ENCODE measurements at regions not wholly inside any gene's neighbourhood (a gene's known extent, or its start where the extent isn't known, plus 50 kb on each side); places are given as distances from the start of the nearest gene placed in this dataset.
"Not testable (repeated sequence)": the region's sequence is repeated elsewhere in the genome, so short reads cannot be mapped to it uniquely, and the experiment has no call there.

DNA sequence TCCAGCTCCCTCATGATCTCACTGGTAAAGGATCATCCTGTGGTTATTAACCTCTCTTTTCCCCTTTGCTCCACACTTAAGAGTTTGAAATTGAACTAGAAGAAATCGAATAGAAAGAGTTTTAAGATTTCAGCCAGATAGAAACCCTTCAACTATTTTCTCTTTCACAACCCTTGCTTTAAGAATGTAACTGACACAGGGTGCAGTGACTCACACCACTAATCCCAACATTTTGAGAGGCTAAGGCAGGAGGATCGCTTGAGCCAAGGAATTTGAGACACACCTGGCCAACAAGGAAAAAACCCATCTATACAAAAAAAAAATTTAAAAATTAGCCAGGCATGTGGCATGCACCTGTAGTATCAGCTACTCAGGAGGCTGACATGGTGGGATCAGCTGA is 150.7 kb upstream of the NLGN4Y start:
- H3F3A ChIP-seq (ENCODE audit: insufficient read depth, low read length) = no peaks in the 10 kb centered on the region
- no peak overlapping the region for H3K4me2 ChIP-seq (ENCODE audit: low read length)
- no peaks in the 10 kb centered on the region for H3K9me2 ChIP-seq (ENCODE audit: low read depth, low read length)
- H3K4me1 ChIP-seq (ENCODE audit: insufficient read depth, low read length, severe bottlenecking) = no peaks in the 10 kb centered on the region
- no peak overlapping the region for H2AFZ ChIP-seq (ENCODE audit: low read length)
- no peak overlapping the region for H3K9ac ChIP-seq (ENCODE audit: low read length)
- no peaks in the 10 kb centered on the region for H3K9me3 ChIP-seq (ENCODE audit: low read length)
- no peaks in the 10 kb centered on the region for H3K36me3 ChIP-seq (ENCODE audit: insufficient read depth, low read length)
- H3K27me3 ChIP-seq (ENCODE audit: insufficient read depth, low read length) = no peaks in the 10 kb centered on the region
- no peak overlapping the region for H3K4me3 ChIP-seq (ENCODE audit: low read depth, low read length, poor library complexity, severe bottlenecking)
- H3K27ac ChIP-seq (ENCODE audit: low read depth, low read length, poor library complexity, severe bottlenecking) = no peak overlapping the region
- TF ChIP-seq, protein P1, sequence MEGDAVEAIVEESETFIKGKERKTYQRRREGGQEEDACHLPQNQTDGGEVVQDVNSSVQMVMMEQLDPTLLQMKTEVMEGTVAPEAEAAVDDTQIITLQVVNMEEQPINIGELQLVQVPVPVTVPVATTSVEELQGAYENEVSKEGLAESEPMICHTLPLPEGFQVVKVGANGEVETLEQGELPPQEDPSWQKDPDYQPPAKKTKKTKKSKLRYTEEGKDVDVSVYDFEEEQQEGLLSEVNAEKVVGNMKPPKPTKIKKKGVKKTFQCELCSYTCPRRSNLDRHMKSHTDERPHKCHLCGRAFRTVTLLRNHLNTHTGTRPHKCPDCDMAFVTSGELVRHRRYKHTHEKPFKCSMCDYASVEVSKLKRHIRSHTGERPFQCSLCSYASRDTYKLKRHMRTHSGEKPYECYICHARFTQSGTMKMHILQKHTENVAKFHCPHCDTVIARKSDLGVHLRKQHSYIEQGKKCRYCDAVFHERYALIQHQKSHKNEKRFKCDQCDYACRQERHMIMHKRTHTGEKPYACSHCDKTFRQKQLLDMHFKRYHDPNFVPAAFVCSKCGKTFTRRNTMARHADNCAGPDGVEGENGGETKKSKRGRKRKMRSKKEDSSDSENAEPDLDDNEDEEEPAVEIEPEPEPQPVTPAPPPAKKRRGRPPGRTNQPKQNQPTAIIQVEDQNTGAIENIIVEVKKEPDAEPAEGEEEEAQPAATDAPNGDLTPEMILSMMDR (IDR thresholded peaks at IDR 0.05; ENCODE audit: low read length) = no peak
- no peak for TF ChIP-seq EZH2 (IDR thresholded peaks at IDR 0.05; ENCODE audit: borderline replicate concordance, low read length)
- no peaks in the 10 kb centered on the region for H4K20me1 ChIP-seq (ENCODE audit: insufficient read depth, low read length)
- no peaks in the 10 kb centered on the region for H3K79me2 ChIP-seq (ENCODE audit: insufficient read depth, low read length)

DNA sequence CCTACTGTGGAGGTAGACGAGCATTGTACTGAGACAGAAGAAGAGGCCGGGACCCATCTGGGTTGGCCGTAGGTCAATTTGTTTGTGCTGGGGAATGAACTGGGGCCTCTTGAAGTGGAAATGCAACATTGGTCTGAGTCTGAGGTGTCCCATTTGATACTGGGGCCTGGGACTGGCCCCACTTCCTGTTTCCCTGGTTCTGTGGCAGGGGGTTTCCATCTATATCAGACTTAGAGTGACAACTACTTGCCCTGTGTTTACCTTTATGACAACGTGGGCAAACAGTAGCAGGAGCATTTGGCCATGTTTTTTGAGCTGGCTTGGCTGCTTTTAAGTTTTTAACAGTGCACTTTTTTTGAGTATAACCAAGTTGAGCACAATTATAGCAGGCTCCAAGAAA is 146.1 kb upstream of the NLGN4Y start:
- Histone ChIP-seq H3K9ac (ENCODE audit: low read length) (no peak overlapping the region), H3K4me1 (ENCODE audit: insufficient read depth, low read length, severe bottlenecking) (no peaks in the 10 kb centered on the region), H3K79me2 (ENCODE audit: insufficient read depth, low read length) (no peaks in the 10 kb centered on the region), H2AFZ (ENCODE audit: low read length) (no peak overlapping the region), H3K4me2 (ENCODE audit: low read length) (no peak overlapping the region), H3K9me3 (ENCODE audit: low read length) (no peaks in the 10 kb centered on the region), H3K4me3 (ENCODE audit: low read depth, low read length, poor library complexity, severe bottlenecking) (no peak overlapping the region), H4K20me1 (ENCODE audit: insufficient read depth, low read length) (no peaks in the 10 kb centered on the region), H3K9me2 (ENCODE audit: low read depth, low read length) (no peaks in the 10 kb centered on the region), H3K36me3 (ENCODE audit: insufficient read depth, low read length) (no peaks in the 10 kb centered on the region), H3F3A (ENCODE audit: insufficient read depth, low read length) (no peaks in the 10 kb centered on the region), H3K27me3 (ENCODE audit: insufficient read depth, low read length) (no peaks in the 10 kb centered on the region), H3K27ac (ENCODE audit: low read depth, low read length, poor library complexity, severe bottlenecking) (no peak overlapping the region)
- TF ChIP-seq, protein P1 (IDR thresholded peaks at IDR 0.05; ENCODE audit: low read length) = no peak
- no peak for TF ChIP-seq EZH2 (IDR thresholded peaks at IDR 0.05; ENCODE audit: borderline replicate concordance, low read length)

DNA sequence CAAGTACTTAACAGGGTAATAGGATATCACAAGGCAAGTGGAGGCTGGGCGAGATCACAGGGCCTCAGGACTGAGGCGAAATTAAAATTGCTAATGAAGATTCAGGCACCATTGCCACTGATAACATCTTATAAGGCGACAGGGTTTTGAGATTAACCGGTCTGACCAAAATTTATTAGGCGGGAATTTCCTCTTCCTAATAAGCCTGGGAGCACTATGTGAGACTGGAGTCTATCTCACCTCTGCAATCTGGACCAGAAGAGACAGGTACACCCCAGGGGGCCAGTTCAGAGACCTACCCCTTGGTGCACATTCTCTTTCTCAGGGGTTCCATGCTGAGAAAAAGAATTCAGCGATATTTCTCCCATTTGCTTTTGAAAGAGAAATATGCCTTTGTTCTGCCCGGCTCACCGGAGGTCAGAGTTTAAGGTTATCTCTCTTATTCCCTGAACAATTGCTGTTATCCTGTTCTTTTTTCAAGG is 113.7 kb upstream of the NLGN4Y start:
- not testable (repeated sequence) for H3K4me2 ChIP-seq (ENCODE audit: low read length); H3K9ac ChIP-seq (ENCODE audit: low read length); H3K27me3 ChIP-seq (ENCODE audit: insufficient read depth, low read length); H3K27ac ChIP-seq (ENCODE audit: low read depth, low read length, poor library complexity, severe bottlenecking); H2AFZ ChIP-seq (ENCODE audit: low read length); H4K20me1 ChIP-seq (ENCODE audit: insufficient read depth, low read length); H3K4me3 ChIP-seq (ENCODE audit: low read depth, low read length, poor library complexity, severe bottlenecking); H3K9me3 ChIP-seq (ENCODE audit: low read length); H3K4me1 ChIP-seq (ENCODE audit: insufficient read depth, low read length, severe bottlenecking); H3K36me3 ChIP-seq (ENCODE audit: insufficient read depth, low read length); H3F3A ChIP-seq (ENCODE audit: insufficient read depth, low read length); H3K79me2 ChIP-seq (ENCODE audit: insufficient read depth, low read length); H3K9me2 ChIP-seq (ENCODE audit: low read depth, low read length)

DNA sequence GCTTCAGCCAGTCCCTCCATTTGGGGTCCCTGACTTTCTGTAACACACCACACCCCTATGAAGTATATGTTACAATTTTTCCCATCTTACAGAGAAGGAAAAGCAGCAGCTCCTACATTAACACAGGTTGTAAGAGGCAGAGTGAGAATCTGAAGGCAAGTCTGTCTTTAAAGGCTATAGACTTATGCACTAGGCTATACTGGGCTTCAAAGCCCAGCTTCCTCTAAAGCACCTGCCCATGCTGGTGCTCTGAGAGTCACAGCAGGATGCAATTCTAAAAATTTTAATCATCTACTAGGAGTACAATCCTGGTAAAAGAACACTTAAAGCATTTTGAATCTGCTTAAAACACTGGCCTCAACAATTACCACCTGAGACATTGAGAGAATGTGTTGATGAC is 113.0 kb upstream of the NLGN4Y start:
- no peak overlapping the region for H3K27ac ChIP-seq (ENCODE audit: low read depth, low read length, poor library complexity, severe bottlenecking)

More for the DNA sequence above, 113.0 kb upstream of the NLGN4Y start:
- H4K20me1 ChIP-seq (ENCODE audit: insufficient read depth, low read length) = no peaks in the 10 kb centered on the region
- H3K4me3 ChIP-seq (ENCODE audit: low read depth, low read length, poor library complexity, severe bottlenecking) = no peak overlapping the region
- H3F3A ChIP-seq (ENCODE audit: insufficient read depth, low read length) = no peaks in the 10 kb centered on the region
- no peaks in the 10 kb centered on the region for H3K27me3 ChIP-seq (ENCODE audit: insufficient read depth, low read length)
- H3K9ac ChIP-seq (ENCODE audit: low read length) = no peak overlapping the region
- H3K4me1 ChIP-seq (ENCODE audit: insufficient read depth, low read length, severe bottlenecking) = no peaks in the 10 kb centered on the region
- no peak overlapping the region for H2AFZ ChIP-seq (ENCODE audit: low read length)
- no peaks in the 10 kb centered on the region for H3K36me3 ChIP-seq (ENCODE audit: insufficient read depth, low read length)
- no peaks in the 10 kb centered on the region for H3K9me3 ChIP-seq (ENCODE audit: low read length)
- no peak overlapping the region for H3K4me2 ChIP-seq (ENCODE audit: low read length)
- no peaks in the 10 kb centered on the region for H3K9me2 ChIP-seq (ENCODE audit: low read depth, low read length)
- no peaks in the 10 kb centered on the region for H3K79me2 ChIP-seq (ENCODE audit: insufficient read depth, low read length)
- TF ChIP-seq EZH2 (IDR thresholded peaks at IDR 0.05; ENCODE audit: borderline replicate concordance, low read length) = no peak
- TF ChIP-seq, protein P1 (IDR thresholded peaks at IDR 0.05; ENCODE audit: low read length) = no peak
